Skeletal muscle satellite cell (primary cell): ENCODE measurements at regions not wholly inside any gene's neighbourhood (a gene's known extent, or its start where the extent isn't known, plus 50 kb on each side); places are given as distances from the start of the nearest gene placed in this dataset.

ENCODE experiments used
- H3K27me3 ChIP-seq: 2 replicates; pipeline ENCODE4 v1.7.0; 2013; ENCODE audit warnings: low read length; ENCODE audit not compliant: control insufficient read depth, insufficient read depth
- H3K36me3 ChIP-seq: 2 replicates; pipeline ENCODE4 v1.7.0; 2013; ENCODE audit warnings: mild to moderate bottlenecking, control low read depth, low read length; ENCODE audit not compliant: insufficient read depth
- H3K4me1 ChIP-seq: 2 replicates; pipeline ENCODE4 v1.7.0; 2013; ENCODE audit warnings: low read length; ENCODE audit not compliant: control insufficient read depth, insufficient read depth
- H3K4me2 ChIP-seq: 2 replicates; pipeline ENCODE4 v1.7.0; 2013; ENCODE audit warnings: mild to moderate bottlenecking, low read length
- H3K4me3 ChIP-seq: 2 replicates; pipeline ENCODE4 v1.7.0; 2013; ENCODE audit warnings: low read length
- H3K9ac ChIP-seq: 2 replicates; pipeline ENCODE4 v1.7.0; 2013; ENCODE audit warnings: mild to moderate bottlenecking, low read depth, low read length, moderate library complexity
- H3K9me3 ChIP-seq: replicated peaks from 2 replicates; pipeline ENCODE4 v1.7.0; 2013; ENCODE audit warnings: mild to moderate bottlenecking, control low read depth, low read length

- Histone ChIP-seq H3K4me1 (peaks cover 22% of the 10 kb centered on the region), H3K4me2 (no peak overlapping the region), H3K36me3 (no peaks in the 10 kb centered on the region), H3K27me3 (no peaks in the 10 kb centered on the region), H3K9me3 (no peaks in the 10 kb centered on the region), H3K9ac (no peak overlapping the region), H3K4me3 (no peak overlapping the region)
These were observed 332.3 kb upstream of the C2CD4B start for GRCh38 chr15:62497356-62497755.

- H3K36me3 ChIP-seq, result no peaks in the 10 kb centered on the region
- H3K4me3 ChIP-seq, result no peak overlapping the region
- no peak overlapping the region for H3K9ac ChIP-seq
- peaks cover 25% of the 10 kb centered on the region for H3K4me1 ChIP-seq
- H3K4me2 ChIP-seq, result no peak overlapping the region
- no peaks in the 10 kb centered on the region for H3K9me3 ChIP-seq
- H3K27me3 ChIP-seq, result no peaks in the 10 kb centered on the region
These were observed 333.2 kb upstream of the C2CD4B start for GRCh38 chr15:62498278-62498677.

- Histone ChIP-seq H3K9ac (no peak overlapping the region), H3K4me1 (peaks cover 29% of the 10 kb centered on the region), H3K36me3 (no peaks in the 10 kb centered on the region), H3K4me2 (no peak overlapping the region), H3K27me3 (no peaks in the 10 kb centered on the region), H3K4me3 (no peak overlapping the region), H3K9me3 (no peaks in the 10 kb centered on the region)
These were observed 333.6 kb upstream of the C2CD4B start for GRCh38 chr15:62498712-62499111.

GRCh38 chr15:62500325-62500724, 335.2 kb upstream of the C2CD4B start:
- no peaks in the 10 kb centered on the region for H3K27me3 ChIP-seq
- no peak overlapping the region for H3K4me3 ChIP-seq
- no peaks in the 10 kb centered on the region for H3K9me3 ChIP-seq

GRCh38 chr15:62502451-62502850, 337.4 kb upstream of the C2CD4B start:
- H3K27me3 ChIP-seq, result no peaks in the 10 kb centered on the region

More at GRCh38 chr15:62500325-62500724, 335.2 kb upstream of the C2CD4B start:
- Histone ChIP-seq H3K4me1 (peaks cover 31% of the 10 kb centered on the region), H3K36me3 (no peaks in the 10 kb centered on the region), H3K9ac (no peak overlapping the region), H3K4me2 (no peak overlapping the region)

GRCh38 chr15:62503451-62503850, 338.4 kb upstream of the C2CD4B start:
- Histone ChIP-seq H3K4me1 (peaks cover 36% of the 10 kb centered on the region), H3K4me3 (no peak overlapping the region)

More at GRCh38 chr15:62502451-62502850, 337.4 kb upstream of the C2CD4B start:
- H3K4me1 ChIP-seq, result peaks cover 36% of the 10 kb centered on the region
- H3K36me3 ChIP-seq, result no peaks in the 10 kb centered on the region
- no peak overlapping the region for H3K4me3 ChIP-seq
- H3K9me3 ChIP-seq, result no peaks in the 10 kb centered on the region
- no peak overlapping the region for H3K4me2 ChIP-seq
- H3K9ac ChIP-seq, result no peak overlapping the region

GRCh38 chr15:62505762-62506161, 340.7 kb upstream of the C2CD4B start:
- Histone ChIP-seq H3K4me1 (peaks cover 36% of the 10 kb centered on the region), H3K4me2 (peak overlapping the region; percentile 43), H3K27me3 (no peaks in the 10 kb centered on the region), H3K9ac (no peak overlapping the region), H3K36me3 (no peaks in the 10 kb centered on the region), H3K4me3 (peak overlapping the region; percentile 40), H3K9me3 (no peaks in the 10 kb centered on the region)

More at GRCh38 chr15:62503451-62503850, 338.4 kb upstream of the C2CD4B start:
- Histone ChIP-seq H3K36me3 (no peaks in the 10 kb centered on the region), H3K9me3 (no peaks in the 10 kb centered on the region), H3K9ac (no peak overlapping the region), H3K27me3 (no peaks in the 10 kb centered on the region), H3K4me2 (no peak overlapping the region)

- Histone ChIP-seq H3K9me3 (no peaks in the 10 kb centered on the region), H3K36me3 (no peaks in the 10 kb centered on the region), H3K4me3 (peak overlapping the region; percentile 40), H3K4me1 (peaks cover 36% of the 10 kb centered on the region), H3K27me3 (no peaks in the 10 kb centered on the region), H3K4me2 (peak overlapping the region; percentile 43), H3K9ac (no peak overlapping the region)
These were observed 341.2 kb upstream of the C2CD4B start for GRCh38 chr15:62506217-62506805.

GRCh38 chr15:62509395-62509958, 344.4 kb upstream of the C2CD4B start:
- Histone ChIP-seq H3K36me3 (no peaks in the 10 kb centered on the region), H3K4me3 (no peak overlapping the region), H3K27me3 (no peaks in the 10 kb centered on the region), H3K4me1 (peaks cover 21% of the 10 kb centered on the region), H3K9me3 (no peaks in the 10 kb centered on the region), H3K9ac (no peak overlapping the region), H3K4me2 (no peak overlapping the region)

GRCh38 chr15:62510791-62511190, 345.7 kb upstream of the C2CD4B start:
- Histone ChIP-seq H3K9me3 (no peaks in the 10 kb centered on the region), H3K36me3 (no peaks in the 10 kb centered on the region), H3K27me3 (no peaks in the 10 kb centered on the region), H3K4me1 (peaks cover 18% of the 10 kb centered on the region), H3K4me3 (no peak overlapping the region), H3K9ac (no peak overlapping the region), H3K4me2 (no peak overlapping the region)

- Histone ChIP-seq H3K4me1 (peaks cover 3% of the 10 kb centered on the region), H3K9ac (no peak overlapping the region), H3K4me3 (no peak overlapping the region), H3K4me2 (no peak overlapping the region), H3K36me3 (no peaks in the 10 kb centered on the region), H3K9me3 (no peaks in the 10 kb centered on the region), H3K27me3 (no peaks in the 10 kb centered on the region)
These were observed 347.8 kb upstream of the C2CD4B start for GRCh38 chr15:62512904-62513303.

GRCh38 chr15:62513893-62514292, 348.8 kb upstream of the C2CD4B start:
- no peak overlapping the region for H3K9ac ChIP-seq
- H3K4me1 ChIP-seq, result peaks cover 3% of the 10 kb centered on the region
- H3K4me2 ChIP-seq, result no peak overlapping the region
- H3K36me3 ChIP-seq, result no peaks in the 10 kb centered on the region
- H3K27me3 ChIP-seq, result no peaks in the 10 kb centered on the region
- H3K9me3 ChIP-seq, result no peaks in the 10 kb centered on the region
- no peak overlapping the region for H3K4me3 ChIP-seq
